Type B pancreatic cell (in vitro differentiated cells): ENCODE measurements at regions not wholly inside any gene's neighbourhood (a gene's known extent, or its start where the extent isn't known, plus 50 kb on each side); places are given as distances from the start of the nearest gene placed in this dataset.

ENCODE experiments used
- DNase-seq: peaks from one replicate; pipeline ENCODE4 v3.0.0; 2021; ENCODE audit warnings: mixed read lengths; ENCODE audit not compliant: unreplicated experiment; ENCODE audit errors: extremely low spot score
- H3K27ac Mint-ChIP-seq: 2 replicates; pipeline ENCODE4 v1.8.0; 2021; ENCODE audit warnings: mild to moderate bottlenecking, mixed read lengths
- H3K27me3 Mint-ChIP-seq: 2 replicates; pipeline ENCODE4 v1.8.0; 2021; ENCODE audit warnings: mixed read lengths
- H3K36me3 Mint-ChIP-seq: 2 replicates; pipeline ENCODE4 v1.8.0; 2021; ENCODE audit warnings: mixed read lengths
- H3K4me1 Mint-ChIP-seq: one replicate; pipeline ENCODE4 v1.8.0; 2021; ENCODE audit warnings: mixed read lengths; ENCODE audit not compliant: unreplicated experiment
- H3K4me3 Mint-ChIP-seq: 2 replicates; pipeline ENCODE4 v1.8.0; 2021; ENCODE audit warnings: mild to moderate bottlenecking, mixed read lengths
- H3K9me3 Mint-ChIP-seq: 2 replicates; pipeline ENCODE4 v1.8.0; 2021; ENCODE audit warnings: mixed read lengths
- TF ChIP-seq, protein P1 (sequence below): fragments of 200-600 bp; sonication (generic); conservative IDR thresholded peaks from 2 replicates; pipeline ENCODE4 v1.5.0; 2021; ENCODE audit warnings: antibody characterized with exemption, mild to moderate bottlenecking

DNA sequence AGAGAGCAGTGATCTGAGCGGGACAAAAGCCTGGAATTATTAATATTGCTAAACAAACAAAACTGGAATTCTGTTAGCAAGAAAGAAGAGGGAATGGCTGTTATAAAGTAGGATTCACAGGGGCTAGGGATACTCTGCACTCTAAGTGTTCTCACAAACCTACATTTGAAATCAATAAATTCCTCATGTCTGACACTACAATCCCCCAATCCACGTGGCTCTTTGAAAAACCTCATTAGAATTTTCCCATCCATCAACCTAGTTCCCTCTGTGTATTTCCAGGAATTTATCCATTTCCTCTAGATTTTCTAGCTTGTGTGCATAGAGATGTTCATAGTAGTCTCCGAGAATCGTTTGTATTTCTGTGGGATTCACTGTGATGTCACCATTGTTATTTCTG is 307.5 kb downstream of the RBM26 start:
- Mint-ChIP-seq H3K27me3 (peaks cover 6% of the 10 kb centered on the region), H3K4me1 (no peaks in the 10 kb centered on the region), H3K27ac (no peak overlapping the region), H3K36me3 (no peaks in the 10 kb centered on the region), H3K4me3 (no peak overlapping the region), H3K9me3 (no peaks in the 10 kb centered on the region)
- no peak for DNase-seq
- TF ChIP-seq, protein P1, sequence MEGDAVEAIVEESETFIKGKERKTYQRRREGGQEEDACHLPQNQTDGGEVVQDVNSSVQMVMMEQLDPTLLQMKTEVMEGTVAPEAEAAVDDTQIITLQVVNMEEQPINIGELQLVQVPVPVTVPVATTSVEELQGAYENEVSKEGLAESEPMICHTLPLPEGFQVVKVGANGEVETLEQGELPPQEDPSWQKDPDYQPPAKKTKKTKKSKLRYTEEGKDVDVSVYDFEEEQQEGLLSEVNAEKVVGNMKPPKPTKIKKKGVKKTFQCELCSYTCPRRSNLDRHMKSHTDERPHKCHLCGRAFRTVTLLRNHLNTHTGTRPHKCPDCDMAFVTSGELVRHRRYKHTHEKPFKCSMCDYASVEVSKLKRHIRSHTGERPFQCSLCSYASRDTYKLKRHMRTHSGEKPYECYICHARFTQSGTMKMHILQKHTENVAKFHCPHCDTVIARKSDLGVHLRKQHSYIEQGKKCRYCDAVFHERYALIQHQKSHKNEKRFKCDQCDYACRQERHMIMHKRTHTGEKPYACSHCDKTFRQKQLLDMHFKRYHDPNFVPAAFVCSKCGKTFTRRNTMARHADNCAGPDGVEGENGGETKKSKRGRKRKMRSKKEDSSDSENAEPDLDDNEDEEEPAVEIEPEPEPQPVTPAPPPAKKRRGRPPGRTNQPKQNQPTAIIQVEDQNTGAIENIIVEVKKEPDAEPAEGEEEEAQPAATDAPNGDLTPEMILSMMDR, result no peak

DNA sequence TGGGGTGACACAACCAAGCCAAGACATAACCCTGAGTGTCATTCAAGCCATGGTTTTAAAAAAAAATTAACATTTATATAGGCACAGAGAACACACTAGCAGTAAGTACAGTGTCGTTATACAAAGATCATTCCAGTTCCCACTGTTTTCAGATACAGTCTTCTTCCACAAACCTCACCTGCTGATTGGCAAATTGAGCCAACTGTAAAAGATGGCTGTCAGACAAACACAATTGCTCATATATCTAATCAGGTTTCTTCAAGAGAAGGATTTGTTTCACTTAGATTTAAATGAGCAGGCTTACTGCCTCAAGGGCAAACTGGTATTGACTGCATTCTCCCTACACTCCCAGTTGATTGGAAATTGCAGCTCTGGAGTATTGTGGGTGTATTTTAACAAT is 308.9 kb downstream of the RBM26 start:
- Mint-ChIP-seq H3K9me3 (no peaks in the 10 kb centered on the region), H3K4me1 (no peaks in the 10 kb centered on the region), H3K27me3 (peaks cover 6% of the 10 kb centered on the region), H3K4me3 (no peak overlapping the region), H3K27ac (no peak overlapping the region), H3K36me3 (no peaks in the 10 kb centered on the region)
- no peak for DNase-seq
- TF ChIP-seq, protein P1, result no peak

DNA sequence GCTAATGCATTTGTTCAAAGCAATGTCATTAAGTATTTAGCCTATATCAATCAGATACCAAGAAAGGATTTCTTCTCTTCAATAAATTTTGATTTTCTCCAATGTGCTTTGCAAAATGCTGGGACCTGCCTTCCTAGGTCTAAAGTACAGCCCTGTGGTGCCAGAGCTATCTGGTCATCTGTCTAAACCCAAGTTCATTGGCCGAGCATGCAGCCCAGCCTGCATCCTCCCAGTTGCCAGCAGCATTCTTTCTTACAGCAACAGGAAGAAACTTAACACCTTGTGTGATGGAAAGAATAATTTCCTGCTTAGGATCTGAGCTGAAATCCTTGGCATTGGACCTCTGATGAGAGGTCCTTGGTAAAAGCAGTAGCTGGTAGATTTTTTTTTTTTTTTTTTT is 310.0 kb downstream of the RBM26 start:
- TF ChIP-seq, protein P1, result no peak
- H3K4me1 Mint-ChIP-seq, result no peaks in the 10 kb centered on the region

DNA sequence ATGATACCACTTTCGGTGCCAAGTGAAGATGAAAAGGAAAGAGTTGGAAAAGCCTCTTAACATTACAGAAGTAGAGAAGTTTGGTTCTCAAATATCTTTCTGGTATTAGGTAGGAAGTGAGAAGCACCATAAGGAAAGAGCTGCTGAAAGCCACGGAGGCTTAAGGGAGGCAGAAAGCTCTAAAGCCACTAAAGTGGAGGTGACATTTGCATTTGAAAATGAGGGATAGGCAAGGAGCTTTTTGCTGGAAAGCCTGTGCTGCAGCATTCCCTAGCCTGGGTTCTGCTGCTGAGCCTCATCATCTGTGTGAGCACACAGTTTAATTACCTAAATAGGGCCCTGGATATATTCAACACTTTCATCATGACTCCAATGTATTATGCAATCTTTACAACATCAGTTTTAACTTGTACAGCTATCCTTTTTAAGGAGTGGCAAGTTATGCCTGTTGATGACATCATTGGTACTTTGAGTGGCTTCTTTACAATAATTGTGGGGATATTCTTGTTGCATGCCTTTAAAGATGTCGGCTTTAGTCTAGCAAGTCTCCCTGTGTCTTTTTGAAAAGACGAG is 315.4 kb downstream of the RBM26 start:
- TF ChIP-seq, protein P1, result no peak
- Mint-ChIP-seq H3K4me1 (no peaks in the 10 kb centered on the region), H3K27ac (no peak overlapping the region), H3K36me3 (no peaks in the 10 kb centered on the region), H3K27me3 (peaks cover 36% of the 10 kb centered on the region), H3K9me3 (no peaks in the 10 kb centered on the region), H3K4me3 (no peak overlapping the region)
- DNase-seq, result no peak

More for the DNA sequence above, 310.0 kb downstream of the RBM26 start:
- H3K27me3 Mint-ChIP-seq, result peaks cover 6% of the 10 kb centered on the region
- no peak overlapping the region for H3K4me3 Mint-ChIP-seq
- H3K36me3 Mint-ChIP-seq, result no peaks in the 10 kb centered on the region
- H3K27ac Mint-ChIP-seq, result no peak overlapping the region
- no peak for DNase-seq
- H3K9me3 Mint-ChIP-seq, result no peaks in the 10 kb centered on the region

DNA sequence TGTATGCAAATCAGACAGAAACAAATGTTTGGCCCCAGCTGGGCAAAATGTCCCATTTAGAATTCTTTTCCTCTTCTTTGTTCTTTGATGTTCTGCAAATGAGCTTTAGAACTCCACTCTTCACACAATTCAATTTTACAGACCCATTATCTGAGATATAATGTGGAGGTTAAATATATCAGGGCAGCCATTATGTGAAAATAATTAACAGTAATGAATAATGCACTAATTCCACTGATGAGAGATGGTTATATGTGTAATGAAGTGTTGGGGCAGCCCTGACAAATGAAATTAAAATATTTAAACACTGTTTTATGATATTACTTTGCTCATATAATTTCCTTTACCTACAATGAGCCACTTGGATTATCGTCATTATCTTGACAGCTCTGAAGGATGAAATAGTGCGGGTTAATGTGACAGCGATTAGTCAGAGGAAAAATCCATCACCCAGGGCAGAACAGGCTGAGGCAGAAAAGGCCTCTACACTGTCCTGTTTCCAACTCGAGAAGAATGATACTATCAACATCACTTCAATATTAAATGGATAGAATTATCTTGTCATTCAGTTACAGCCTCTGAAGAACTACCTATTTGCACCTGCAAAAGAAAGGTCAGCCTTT is 321.1 kb downstream of the RBM26 start:
- TF ChIP-seq, protein P1, result no peak
- DNase-seq, result no peak
- Mint-ChIP-seq H3K27ac (no peak overlapping the region), H3K36me3 (no peaks in the 10 kb centered on the region), H3K27me3 (peaks cover 53% of the 10 kb centered on the region), H3K9me3 (no peaks in the 10 kb centered on the region), H3K4me3 (no peak overlapping the region), H3K4me1 (no peaks in the 10 kb centered on the region)
